Pancreas (tissue), 10 donors: ENCODE measurements at regions not wholly inside any gene's neighbourhood (a gene's known extent, or its start where the extent isn't known, plus 50 kb on each side); places are given as distances from the start of the nearest gene placed in this dataset.

Experiments used
- ATAC-seq, 4 donors: fragments of 200-7000 bp; cut with Tn5 transposase; one replicate each; pipeline versions ENCODE4 v1.8.0 to v1.9.1; 2020; ENCODE audit warnings: mild to moderate bottlenecking in 4 of 4, moderate library complexity in 4 of 4
- DNase-seq, 6 donors: peaks; one replicate each; pipeline ENCODE4 v3.0.0-alpha.2; 2020
- FAIRE-seq: peaks from 2 replicates; lab custom pipeline; 2012; peaks lifted over from hg19 to GRCh38; lab: Jason Lieb, UNC
- H3K27ac ChIP-seq, 4 donors: fragments of 200-600 bp; sonication (generic); 1 replicate in 3 of 4; 2 replicates in 1 of 4; pipeline versions ENCODE4 v1.5.0 to v1.8.0; 2020
- H3K27me3 ChIP-seq, 4 donors: fragments of 200-600 bp; one replicate each; pipeline ENCODE4 v1.8.0; 2021
- H3K36me3 ChIP-seq, 3 donors: fragments of 200-600 bp; sonication (generic) in 1 of 3; one replicate each; pipeline versions ENCODE4 v1.5.0 to v1.8.0; 2020 to 2021
- H3K4me1 ChIP-seq, 3 donors: fragments of 200-600 bp; one replicate each; pipeline ENCODE4 v1.8.0; 2021
- H3K4me3 ChIP-seq, 4 donors: fragments of 200-600 bp; sonication (generic) in 2 of 4; one replicate each; pipeline versions ENCODE4 v1.5.0 to v1.8.0; 2020 to 2021
- H3K9me3 ChIP-seq, 4 donors: fragments of 200-600 bp; one replicate each; pipeline ENCODE4 v1.8.0; 2021
- CTCF ChIP-seq, 4 donors: fragments of 200-600 bp; sonication (generic) in 3 of 4; IDR thresholded peaks; one replicate each; pipeline versions ENCODE4 v1.5.0 to v1.8.0; 2021; ENCODE audit warnings: antibody characterized with exemption in 4 of 4
- WGBS, 2 donors: extraction: QIAGEN DNeasy Blood & Tissue Kit; methylation state at CpG; one replicate each; pipeline ENCODE4 v1.1.7; 2013; 5-methylcytosine and 5-hydroxymethylcytosine counted together
- intact Hi-C, 3 donors: fragments of 100-400 bp; cut with DNase I; formaldehyde crosslinking; loops; one replicate each; pipeline versions ENCODE4 v1.11.1 to v1.14.2; 2022
- donor health status: healthy with polysubstance abuse.
- donor health status: DM: no; HTN: no; CAD: no; lungs with moderate emphysema.
- donor health status: DM: no; HTN: no; CAD: no.
- donor health status: control.
- donor health status: control.
- donor health status: Bipolar disorder and iron deficiency.
- donor health status: DM: yes; HTN: yes; CAD: no.
- donor health status: DM: no; HTN: no; CAD: no.
- donor health status: DM: no; HTN: no; CAD: no.
- donor health status: DM: yes; HTN: yes; CAD: no.

- no peaks in the 10 kb centered on the region for H3K9me3 ChIP-seq
- no peak overlapping the region for H3K27ac ChIP-seq
- WGBS, 2 donors = 35 to 57% methylated on average over 4 of the region's 4 CpGs
- no peaks in the 10 kb centered on the region for H3K4me1 ChIP-seq
- no peak overlapping the region for H3K4me3 ChIP-seq
- no peak for FAIRE-seq
- no peak for TF ChIP-seq CTCF (IDR thresholded peaks at IDR 0.05)
- intact Hi-C loops = no loop called here
- DNase-seq = no peak
- no peaks in the 10 kb centered on the region for H3K36me3 ChIP-seq
- ATAC-seq = no peak
- no peaks in the 10 kb centered on the region for H3K27me3 ChIP-seq
Measured at GRCh38 chr13:78806457-78806856, 147.5 kb upstream of the OBI1 start.

DNA sequence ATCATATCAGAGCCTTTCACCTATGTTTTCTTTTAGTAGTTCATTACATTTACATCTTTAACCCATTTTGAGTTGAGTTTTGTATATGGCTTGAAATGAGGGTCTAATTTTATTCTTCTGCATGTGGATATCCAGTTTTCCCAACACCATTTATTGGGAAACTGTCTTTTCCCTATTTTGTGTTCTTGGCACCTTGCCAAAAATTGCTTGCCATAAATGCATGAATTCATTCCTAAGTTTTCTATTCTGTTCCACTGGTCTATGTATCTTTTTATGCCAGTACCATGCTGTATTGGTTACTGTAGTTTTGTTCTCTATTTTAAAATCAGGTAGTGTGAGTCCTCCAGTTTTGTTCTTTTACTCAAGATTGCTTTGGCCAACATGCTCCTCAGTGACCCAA lies 144.0 kb upstream of the OBI1 start:
- Histone ChIP-seq H3K9me3 (no peaks in the 10 kb centered on the region), H3K36me3 (no peaks in the 10 kb centered on the region), H3K27me3 (no peaks in the 10 kb centered on the region), H3K27ac (no peak overlapping the region), H3K4me3 (no peak overlapping the region), H3K4me1 (no peaks in the 10 kb centered on the region)
- ATAC-seq (no peak), DNase-seq (no peak), FAIRE-seq (no peak)
- intact Hi-C loops = no loop called here
- TF ChIP-seq CTCF (IDR thresholded peaks at IDR 0.05) = no peak

- Histone ChIP-seq H3K27ac (no peak overlapping the region), H3K36me3 (no peaks in the 10 kb centered on the region), H3K4me3 (no peak overlapping the region), H3K4me1 (no peaks in the 10 kb centered on the region), H3K9me3 (no peaks in the 10 kb centered on the region), H3K27me3 (peaks cover 0 to 9% (median 3%) of the 10 kb centered on the region in 4 donors)
- 28 to 38% methylated on average over 8 of the region's 8 CpGs for WGBS, 2 donors
- no peak for FAIRE-seq
- DNase-seq = no peak
- no peak for TF ChIP-seq CTCF (IDR thresholded peaks at IDR 0.05)
- intact Hi-C loops = no loop called here
- ATAC-seq = no peak
Measured at GRCh38 chr13:78787190-78787589, 128.2 kb upstream of the OBI1 start.

GRCh38 chr13:78786459-78786858 lies 127.5 kb upstream of the OBI1 start:
- H3K9me3 ChIP-seq = no peaks in the 10 kb centered on the region
- H3K27me3 ChIP-seq = peaks cover 0 to 13% (median 3%) of the 10 kb centered on the region in 4 donors
- ATAC-seq = no peak
- H3K4me1 ChIP-seq = no peaks in the 10 kb centered on the region
- WGBS, 2 donors = 23 to 38% methylated on average over 1 of the region's 1 CpG
- no peak for DNase-seq
- FAIRE-seq = no peak
- no peak for TF ChIP-seq CTCF (IDR thresholded peaks at IDR 0.05)
- intact Hi-C loops = no loop called here
- H3K36me3 ChIP-seq = no peaks in the 10 kb centered on the region
- H3K4me3 ChIP-seq = no peak overlapping the region
- H3K27ac ChIP-seq = no peak overlapping the region

- DNase-seq (no peak), ATAC-seq (no peak), FAIRE-seq (no peak)
- H3K36me3 ChIP-seq = no peaks in the 10 kb centered on the region
- no peak overlapping the region for H3K4me3 ChIP-seq
- WGBS, 2 donors = 67 to 70% methylated on average over 4 of the region's 4 CpGs
- no peaks in the 10 kb centered on the region for H3K4me1 ChIP-seq
- no peak overlapping the region for H3K27ac ChIP-seq
- peaks cover 0 to 13% (median 3%) of the 10 kb centered on the region in 4 donors for H3K27me3 ChIP-seq
- TF ChIP-seq CTCF (IDR thresholded peaks at IDR 0.05) = no peak
- H3K9me3 ChIP-seq = no peaks in the 10 kb centered on the region
- intact Hi-C loops = no loop called here
Measured at GRCh38 chr13:78785764-78786163, 126.8 kb upstream of the OBI1 start.
